ENCODE measurements at regions not wholly inside any gene's neighbourhood (a gene's known extent, or its start where the extent isn't known, plus 50 kb on each side); places are given as distances from the start of the nearest gene placed in this dataset.

- no peak overlapping the region for H3K27ac ChIP-seq
- no peaks in the 10 kb centered on the region for H3K27me3 ChIP-seq
- H3K36me3 ChIP-seq: no peaks in the 10 kb centered on the region
- intact Hi-C loops (cut with DNase I): loop anchor here in 1 of 2 donors (10.0 kb wide), 1 partner anchor 109 kb away; no protein-coding TSS in a partner anchor
- DNase-seq (no peak), ATAC-seq (no peak)
- H3K9me3 ChIP-seq: no peaks in the 10 kb centered on the region
- no peaks in the 10 kb centered on the region for H3K4me1 ChIP-seq
- no peak overlapping the region for H3K4me3 ChIP-seq
- no peak for TF ChIP-seq POLR2A (IDR thresholded peaks at IDR 0.05)
- no peak for TF ChIP-seq CTCF (IDR thresholded peaks at IDR 0.05)
- 74% methylated on average over 16 of the region's 16 CpGs for WGBS (ENCODE audit: insufficient coverage, low coverage, low lambda C conversion rate, missing lambda C conversion rate)
Observed at GRCh38 chr2:204264085-204264553, 281.2 kb upstream of the PARD3B start.

GRCh38 chr2:204264621-204265140 is 280.6 kb upstream of the PARD3B start:
- no peaks in the 10 kb centered on the region for H3K36me3 ChIP-seq

GRCh38 chr2:204265681-204266181 is 279.5 kb upstream of the PARD3B start:
- no peak for ATAC-seq
- H3K4me1 ChIP-seq: no peaks in the 10 kb centered on the region
- no peak overlapping the region for H3K4me3 ChIP-seq
- no peak for TF ChIP-seq CTCF (IDR thresholded peaks at IDR 0.05)
- TF ChIP-seq POLR2A (IDR thresholded peaks at IDR 0.05): no peak
- DNase-seq: no peak
- intact Hi-C loops (cut with DNase I): loop anchor here in 1 of 2 donors (10.0 kb wide), 1 partner anchor 111 kb away; no protein-coding TSS in a partner anchor
- H3K36me3 ChIP-seq: no peaks in the 10 kb centered on the region
- no peaks in the 10 kb centered on the region for H3K27me3 ChIP-seq
- no peaks in the 10 kb centered on the region for H3K9me3 ChIP-seq
- WGBS (ENCODE audit: insufficient coverage, low coverage, low lambda C conversion rate, missing lambda C conversion rate): 83% methylated on average over 5 of the region's 7 CpGs
- no peak overlapping the region for H3K27ac ChIP-seq

More at GRCh38 chr2:204264621-204265140, 280.6 kb upstream of the PARD3B start:
- no peak for DNase-seq
- Histone ChIP-seq H3K27ac (no peak overlapping the region), H3K4me1 (no peaks in the 10 kb centered on the region), H3K27me3 (no peaks in the 10 kb centered on the region), H3K4me3 (no peak overlapping the region), H3K9me3 (no peaks in the 10 kb centered on the region)
- TF ChIP-seq CTCF (IDR thresholded peaks at IDR 0.05) (no peak), POLR2A (IDR thresholded peaks at IDR 0.05) (no peak)
- no peak for ATAC-seq
- WGBS (ENCODE audit: insufficient coverage, low coverage, low lambda C conversion rate, missing lambda C conversion rate): 49% methylated on average over 4 of the region's 5 CpGs
- intact Hi-C loops (cut with DNase I): loop anchor here in 1 of 2 donors (10.0 kb wide), 1 partner anchor 110 kb away; no protein-coding TSS in a partner anchor

GRCh38 chr2:204268458-204268857 is 276.8 kb upstream of the PARD3B start:
- TF ChIP-seq POLR2A (IDR thresholded peaks at IDR 0.05): no peak
- no peak for TF ChIP-seq CTCF (IDR thresholded peaks at IDR 0.05)
- intact Hi-C loops (cut with DNase I): loop anchor here in 1 of 2 donors (10.0 kb wide), 1 partner anchor 114 kb away; no protein-coding TSS in a partner anchor
- DNase-seq: no peak
- Histone ChIP-seq H3K27me3 (no peaks in the 10 kb centered on the region), H3K27ac (no peak overlapping the region), H3K4me3 (no peak overlapping the region), H3K4me1 (no peaks in the 10 kb centered on the region), H3K9me3 (no peaks in the 10 kb centered on the region), H3K36me3 (no peaks in the 10 kb centered on the region)
- WGBS (ENCODE audit: insufficient coverage, low coverage, low lambda C conversion rate, missing lambda C conversion rate): 87% methylated on average over 3 of the region's 5 CpGs
- no peak for ATAC-seq

Measured in right lobe of liver (tissue), 6 donors.